NB4 (cell line): ENCODE measurements at regions not wholly inside any gene's neighbourhood (a gene's known extent, or its start where the extent isn't known, plus 50 kb on each side); places are given as distances from the start of the nearest gene placed in this dataset.

Experiments
- CTCF ChIP-seq: IDR thresholded peaks from one replicate; pipeline ENCODE4 v1.5.1; 2012; ENCODE audit warnings: low read depth, low read length
- MAX ChIP-seq: IDR thresholded peaks from 2 replicates; pipeline ENCODE4 v1.6.1; 2011; ENCODE audit warnings: low read depth, low read length
- MYC ChIP-seq: IDR thresholded peaks from 2 replicates; pipeline ENCODE4 v1.6.1; 2011; ENCODE audit warnings: low read depth, low read length
- POLR2A ChIP-seq: IDR thresholded peaks from 2 replicates; pipeline ENCODE4 v1.6.1; 2011; ENCODE audit warnings: mild to moderate bottlenecking; ENCODE audit not compliant: insufficient read length; ENCODE audit errors: extremely low read depth

- TF ChIP-seq CTCF = no peak
- TF ChIP-seq POLR2A = no peak
- no peak for TF ChIP-seq MAX
- no peak for TF ChIP-seq MYC
Observed at GRCh38 chr6:74860456-74860855, 345.4 kb downstream of the COL12A1 start.
